ENCODE measurements at regions not wholly inside any gene's neighbourhood (a gene's known extent, or its start where the extent isn't known, plus 50 kb on each side); places are given as distances from the start of the nearest gene placed in this dataset.

DNA sequence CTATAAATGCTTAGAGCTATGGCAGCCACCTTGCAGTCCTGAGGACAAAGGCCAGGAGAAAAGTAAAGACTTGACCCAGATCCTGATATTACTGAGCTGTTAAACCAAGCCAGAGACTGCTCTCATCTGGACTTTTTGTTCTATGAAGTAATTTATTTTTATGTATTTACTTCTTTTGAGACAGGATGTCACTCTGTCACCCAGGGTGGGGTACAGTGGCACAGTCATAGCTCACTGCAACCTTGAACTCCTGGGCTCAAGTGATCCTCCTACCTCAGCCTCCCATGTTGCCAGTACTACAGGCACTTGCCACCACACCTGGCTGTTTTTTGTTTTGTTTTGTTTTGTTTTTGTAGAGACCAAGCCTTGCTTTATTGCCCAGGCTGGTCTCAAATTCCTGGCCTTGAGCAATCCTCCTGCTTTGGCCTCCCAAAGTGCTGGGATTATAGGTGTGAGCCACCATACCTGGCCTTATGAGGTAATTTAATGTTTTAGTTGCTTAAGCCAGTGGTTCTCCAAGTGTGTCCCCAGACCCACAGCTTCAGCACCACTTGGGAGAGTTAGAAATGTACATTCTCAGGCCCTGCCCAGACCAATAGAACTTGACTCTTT, 112.1 kb downstream of the COPRS start:
- H3K27ac ChIP-seq: no peak overlapping the region
- peaks cover 0 to 5% of the 10 kb centered on the region in 2 donors for H3K4me1 ChIP-seq
- H3K27me3 ChIP-seq: no peaks in the 10 kb centered on the region
- H3K36me3 ChIP-seq: no peaks in the 10 kb centered on the region
- DNase-seq (no peak), ATAC-seq (no peak)
- no peaks in the 10 kb centered on the region for H3K9me3 ChIP-seq
- intact Hi-C loops (cut with DNase I): no loop called here
- TF ChIP-seq, protein P1, sequence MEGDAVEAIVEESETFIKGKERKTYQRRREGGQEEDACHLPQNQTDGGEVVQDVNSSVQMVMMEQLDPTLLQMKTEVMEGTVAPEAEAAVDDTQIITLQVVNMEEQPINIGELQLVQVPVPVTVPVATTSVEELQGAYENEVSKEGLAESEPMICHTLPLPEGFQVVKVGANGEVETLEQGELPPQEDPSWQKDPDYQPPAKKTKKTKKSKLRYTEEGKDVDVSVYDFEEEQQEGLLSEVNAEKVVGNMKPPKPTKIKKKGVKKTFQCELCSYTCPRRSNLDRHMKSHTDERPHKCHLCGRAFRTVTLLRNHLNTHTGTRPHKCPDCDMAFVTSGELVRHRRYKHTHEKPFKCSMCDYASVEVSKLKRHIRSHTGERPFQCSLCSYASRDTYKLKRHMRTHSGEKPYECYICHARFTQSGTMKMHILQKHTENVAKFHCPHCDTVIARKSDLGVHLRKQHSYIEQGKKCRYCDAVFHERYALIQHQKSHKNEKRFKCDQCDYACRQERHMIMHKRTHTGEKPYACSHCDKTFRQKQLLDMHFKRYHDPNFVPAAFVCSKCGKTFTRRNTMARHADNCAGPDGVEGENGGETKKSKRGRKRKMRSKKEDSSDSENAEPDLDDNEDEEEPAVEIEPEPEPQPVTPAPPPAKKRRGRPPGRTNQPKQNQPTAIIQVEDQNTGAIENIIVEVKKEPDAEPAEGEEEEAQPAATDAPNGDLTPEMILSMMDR (IDR thresholded peaks at IDR 0.05): no peak
- no peak overlapping the region for H3K4me3 ChIP-seq

GRCh38 chr17:31745964-31746600, 113.0 kb downstream of the COPRS start:
- no peak overlapping the region for H3K4me3 ChIP-seq
- TF ChIP-seq, protein P1 (IDR thresholded peaks at IDR 0.05): no peak
- no peaks in the 10 kb centered on the region for H3K27me3 ChIP-seq
- DNase-seq: no peak
- H3K36me3 ChIP-seq: no peaks in the 10 kb centered on the region
- no peak for ATAC-seq
- H3K4me1 ChIP-seq: peaks cover 0 to 5% of the 10 kb centered on the region in 2 donors
- H3K27ac ChIP-seq: no peak overlapping the region
- intact Hi-C loops (cut with DNase I): no loop called here
- H3K9me3 ChIP-seq: no peaks in the 10 kb centered on the region

DNA sequence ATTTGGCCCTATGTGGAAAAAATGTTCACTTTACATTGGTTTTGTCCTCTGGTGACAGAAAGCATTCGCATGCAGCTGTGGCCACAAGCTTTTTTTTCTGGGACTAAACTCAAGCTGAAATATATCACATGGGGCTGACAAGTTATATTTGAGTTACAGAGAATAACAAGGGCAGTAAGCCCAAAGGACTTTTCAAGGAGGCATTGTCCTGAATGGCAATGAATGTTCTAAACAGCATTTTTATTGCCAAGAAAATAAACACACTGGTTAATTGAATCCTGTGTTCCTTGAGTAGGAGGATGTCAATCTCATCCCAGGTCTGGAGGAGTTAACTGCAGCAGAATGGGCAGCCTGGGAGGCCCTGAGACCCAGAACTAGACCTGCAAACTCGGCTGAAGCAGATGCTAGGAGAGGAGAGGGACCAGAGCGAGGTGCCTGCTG, 114.5 kb downstream of the COPRS start:
- Histone ChIP-seq H3K9me3 (no peaks in the 10 kb centered on the region), H3K36me3 (no peaks in the 10 kb centered on the region), H3K4me3 (no peak overlapping the region), H3K27ac (no peak overlapping the region), H3K27me3 (no peaks in the 10 kb centered on the region), H3K4me1 (peaks cover 0 to 5% of the 10 kb centered on the region in 2 donors)
- intact Hi-C loops (cut with DNase I): no loop called here
- no peak for ATAC-seq
- peak in 2 of 4 donors; percentile 22 to 26 for DNase-seq
- TF ChIP-seq, protein P1 (IDR thresholded peaks at IDR 0.05): no peak

DNA sequence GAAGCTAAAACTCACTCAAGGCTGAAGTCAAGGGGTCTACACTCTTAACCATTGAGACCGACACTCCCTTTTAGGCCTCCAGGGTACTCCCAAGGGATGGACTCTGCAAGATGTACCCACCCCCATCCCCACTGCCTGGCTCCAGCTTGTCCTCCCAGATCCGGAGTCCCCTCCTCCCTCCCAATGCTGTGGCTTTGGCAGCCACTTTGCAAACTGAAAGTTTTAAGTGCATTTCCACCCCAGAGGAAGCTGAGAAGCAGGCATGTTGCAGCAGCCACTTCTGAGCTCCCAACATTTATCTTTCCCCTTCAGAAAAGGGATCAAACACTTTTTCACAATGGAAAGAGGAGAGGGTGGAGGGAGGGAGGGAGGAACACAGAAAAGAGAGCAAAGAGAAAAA, 115.2 kb downstream of the COPRS start:
- ATAC-seq: peak; percentile 21
- peaks cover 0 to 5% of the 10 kb centered on the region in 2 donors for H3K4me1 ChIP-seq
- peak in 1 of 4 donors; percentile 21 for DNase-seq
- H3K27ac ChIP-seq: no peak overlapping the region
- intact Hi-C loops (cut with DNase I): no loop called here
- H3K9me3 ChIP-seq: no peaks in the 10 kb centered on the region
- TF ChIP-seq, protein P1 (IDR thresholded peaks at IDR 0.05): no peak
- no peaks in the 10 kb centered on the region for H3K27me3 ChIP-seq
- no peak overlapping the region for H3K4me3 ChIP-seq
- H3K36me3 ChIP-seq: no peaks in the 10 kb centered on the region

GRCh38 chr17:31741371-31741770, 117.7 kb downstream of the COPRS start:
- H3K27ac ChIP-seq: no peak overlapping the region
- TF ChIP-seq, protein P1 (IDR thresholded peaks at IDR 0.05): no peak
- peaks cover 0 to 5% of the 10 kb centered on the region in 2 donors for H3K4me1 ChIP-seq
- intact Hi-C loops (cut with DNase I): no loop called here
- no peaks in the 10 kb centered on the region for H3K36me3 ChIP-seq
- no peak for DNase-seq
- no peak overlapping the region for H3K4me3 ChIP-seq
- H3K9me3 ChIP-seq: no peaks in the 10 kb centered on the region
- no peaks in the 10 kb centered on the region for H3K27me3 ChIP-seq
- no peak for ATAC-seq

All from left lung (tissue), 4 donors.